H54 (cell line): ENCODE measurements at regions not wholly inside any gene's neighbourhood (a gene's known extent, or its start where the extent isn't known, plus 50 kb on each side); places are given as distances from the start of the nearest gene placed in this dataset.
"Not testable (repeated sequence)": the region's sequence is repeated elsewhere in the genome, so short reads cannot be mapped to it uniquely, and the experiment has no call there.

Source experiments
- DNase-seq: peaks from one replicate; pipeline ENCODE4 v3.0.0; 2011; ENCODE audit warnings: low spot score, mixed read lengths; ENCODE audit not compliant: insufficient read length
- FAIRE-seq: peaks from 3 replicates; lab custom pipeline; 2011; peaks lifted over from hg19 to GRCh38; lab: Jason Lieb, UNC
- POLR2A ChIP-seq: IDR thresholded peaks from 2 replicates; pipeline ENCODE4 v1.6.1; 2011; ENCODE audit warnings: low read depth, mild to moderate bottlenecking, low read length

DNA sequence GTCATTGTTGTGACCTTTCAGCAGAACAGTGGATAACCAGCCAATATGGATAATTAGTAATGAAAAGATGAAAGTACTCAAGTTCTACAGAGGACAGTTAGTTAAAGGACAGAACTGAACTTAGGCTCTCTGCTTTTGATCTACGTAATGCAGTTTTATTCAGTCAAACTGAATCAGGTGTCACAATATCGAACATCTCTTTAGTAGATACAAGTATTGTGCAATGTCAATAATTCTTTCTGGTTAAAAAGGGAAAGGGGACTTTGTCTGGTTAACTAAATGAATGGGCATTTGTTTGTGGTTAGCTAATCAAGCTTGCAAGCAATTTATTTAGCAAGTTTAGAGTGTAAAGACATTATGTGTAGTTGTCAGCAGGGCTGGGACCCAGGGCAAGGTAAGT, 562.2 kb upstream of the PTBP2 start:
- no peak for TF ChIP-seq POLR2A
- FAIRE-seq (no peak), DNase-seq (no peak)

DNA sequence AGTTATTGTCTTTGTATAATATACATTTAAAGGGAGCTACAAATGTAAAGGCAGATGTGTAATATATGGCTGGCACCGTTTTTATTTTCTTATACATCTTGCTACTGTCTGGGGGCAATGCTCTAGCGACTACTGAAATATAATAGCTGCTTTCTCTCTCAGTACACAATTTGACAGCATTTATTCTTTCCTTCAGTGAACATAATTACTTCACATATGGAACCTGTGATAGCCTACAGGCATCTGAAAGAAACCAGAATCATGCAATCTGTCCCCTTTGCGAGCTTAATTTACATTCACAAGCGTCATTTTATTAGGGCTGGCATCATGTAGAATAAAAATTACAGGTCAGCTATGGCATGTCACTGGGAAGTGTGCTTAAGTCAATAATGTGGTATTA, 557.5 kb upstream of the PTBP2 start:
- TF ChIP-seq POLR2A, result no peak
- no peak for FAIRE-seq
- DNase-seq, result no peak

DNA sequence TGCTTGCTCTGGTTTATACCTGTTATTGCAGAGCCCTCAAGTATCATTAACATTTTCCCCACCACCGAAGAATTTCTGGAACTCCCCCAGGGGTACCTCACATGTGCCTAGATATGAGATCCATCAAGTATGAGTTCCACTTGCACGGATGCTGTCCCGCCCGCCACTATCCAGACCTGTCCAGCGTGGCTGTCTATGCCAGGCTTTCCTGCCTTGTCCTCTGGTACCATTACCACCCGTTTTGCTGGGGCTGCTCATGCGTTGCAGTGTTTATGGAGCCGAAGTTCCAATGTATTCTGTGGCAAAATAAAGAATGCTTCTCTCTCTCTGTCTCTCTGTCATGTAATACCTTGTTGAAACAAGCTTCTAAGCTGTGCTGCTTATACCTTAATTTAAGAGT, 543.5 kb upstream of the PTBP2 start:
- no peak for DNase-seq
- no peak for TF ChIP-seq POLR2A
- no peak for FAIRE-seq

DNA sequence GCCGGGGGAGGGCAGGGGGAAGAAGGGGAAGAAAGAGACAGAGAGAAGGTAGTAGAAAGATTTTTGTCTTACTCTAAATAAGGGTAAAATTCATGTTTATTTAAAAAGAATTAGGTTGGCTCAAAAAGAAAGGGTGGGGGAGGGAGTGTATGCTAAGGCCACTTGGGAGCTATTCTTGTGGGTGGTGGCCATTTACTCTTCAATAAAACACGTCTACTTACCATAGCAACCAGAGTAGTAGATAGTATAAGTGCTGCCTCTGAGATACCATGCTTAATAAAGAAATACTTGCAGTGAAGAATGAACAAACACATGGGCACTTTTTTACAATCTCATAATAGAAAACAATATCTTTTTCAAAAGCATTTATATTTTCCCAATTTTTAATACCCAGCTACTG, 538.1 kb upstream of the PTBP2 start:
- no peak for DNase-seq
- no peak for FAIRE-seq
- TF ChIP-seq POLR2A, result no peak

DNA sequence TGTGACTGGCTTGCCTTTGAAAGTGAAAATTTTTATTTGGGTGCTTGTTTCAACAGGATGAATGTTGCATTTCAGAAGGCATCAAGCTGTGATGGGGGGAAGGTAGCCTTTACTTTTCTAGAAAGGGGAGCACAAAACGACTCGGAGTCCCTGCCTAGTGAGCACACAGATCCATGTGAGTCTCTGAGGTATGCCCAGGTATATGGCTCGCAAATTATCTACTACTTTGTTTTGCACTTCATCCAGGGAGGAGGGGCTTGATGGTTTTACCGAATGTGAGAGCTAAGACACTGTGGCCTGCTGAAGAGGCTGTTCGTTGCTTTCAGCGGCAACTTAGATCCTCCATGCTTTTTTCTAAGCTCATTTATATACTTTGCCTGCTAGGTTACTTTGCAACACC, 537.7 kb upstream of the PTBP2 start:
- no peak for TF ChIP-seq POLR2A
- FAIRE-seq, result no peak
- DNase-seq, result no peak

DNA sequence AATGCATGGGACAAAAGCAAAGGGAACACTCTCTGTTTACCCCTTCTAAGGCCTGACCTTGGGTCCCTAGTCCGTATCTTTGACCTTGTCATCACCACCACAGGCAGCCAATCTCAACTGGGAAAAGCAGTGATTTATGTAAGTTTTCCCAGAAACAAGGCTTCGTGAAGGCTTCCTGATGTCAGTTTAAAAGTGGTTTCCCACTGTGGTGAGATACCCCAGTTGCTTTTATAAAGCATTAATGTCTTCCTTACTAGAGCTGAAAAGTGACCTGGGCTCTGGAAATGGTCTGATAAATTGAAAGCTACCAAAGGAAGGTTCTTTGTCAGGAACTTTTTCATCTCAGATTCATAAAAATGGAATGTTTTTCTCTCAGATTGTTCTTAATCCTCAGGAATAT, 536.4 kb upstream of the PTBP2 start:
- no peak for TF ChIP-seq POLR2A
- DNase-seq, result no peak
- no peak for FAIRE-seq

DNA sequence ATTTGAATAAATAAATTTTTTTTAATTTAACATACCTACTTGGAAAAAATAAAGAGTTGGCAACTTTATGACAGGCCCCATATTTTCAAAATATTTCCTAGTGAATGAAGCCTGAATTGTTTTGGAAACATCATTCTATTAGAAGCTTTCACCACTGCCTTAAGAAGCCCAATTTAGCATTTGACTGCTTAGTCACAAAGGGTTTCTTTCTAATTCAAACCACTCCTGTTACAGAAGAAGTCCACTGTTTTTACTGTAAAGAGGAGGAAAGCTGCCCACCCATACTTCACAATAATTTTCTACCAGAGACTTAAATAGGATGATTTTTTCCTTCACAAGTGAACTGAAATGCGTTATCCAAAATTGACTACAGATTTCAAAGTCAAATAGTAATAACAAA, 534.6 kb upstream of the PTBP2 start:
- no peak for DNase-seq
- no peak for TF ChIP-seq POLR2A
- no peak for FAIRE-seq

DNA sequence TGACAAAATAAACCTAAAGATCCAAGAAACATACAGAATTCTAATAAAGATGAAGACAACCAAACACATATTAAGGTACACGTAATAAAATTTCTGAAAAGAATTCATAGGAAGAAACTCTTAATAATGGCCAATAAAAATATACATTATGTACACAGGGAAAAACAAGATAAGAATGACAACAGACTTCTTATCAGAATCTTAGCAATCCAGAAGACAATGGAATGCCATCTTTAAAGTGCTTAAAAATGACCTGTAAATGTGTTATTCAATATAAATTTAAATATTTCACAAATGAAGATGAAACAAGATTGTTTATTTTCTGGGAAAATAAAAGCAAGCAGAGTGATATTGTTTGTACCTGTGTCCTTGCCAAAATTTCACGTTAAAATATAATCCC, 530.4 kb upstream of the PTBP2 start:
- TF ChIP-seq POLR2A, result no peak
- FAIRE-seq (no peak), DNase-seq (no peak)

DNA sequence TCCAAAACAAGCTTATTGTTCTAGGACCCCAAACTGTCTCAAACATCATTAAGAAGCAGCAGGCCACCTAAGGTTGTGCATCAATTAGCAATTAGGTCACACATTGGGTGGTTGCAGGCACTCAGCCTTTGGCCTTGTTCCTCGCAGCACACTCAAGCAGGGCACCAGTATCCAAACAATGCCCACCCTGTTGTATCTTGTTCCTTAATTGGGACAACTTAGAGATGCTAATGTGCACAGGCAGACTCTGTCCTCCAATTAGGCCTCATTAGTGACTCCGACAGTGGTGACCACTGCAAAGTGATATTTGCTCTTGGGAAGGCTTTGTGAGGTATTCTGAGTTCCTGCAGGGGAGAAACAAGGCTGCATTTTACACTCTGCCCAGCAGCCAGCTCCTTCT, 515.1 kb upstream of the PTBP2 start:
- no peak for TF ChIP-seq POLR2A
- FAIRE-seq, result no peak

DNA sequence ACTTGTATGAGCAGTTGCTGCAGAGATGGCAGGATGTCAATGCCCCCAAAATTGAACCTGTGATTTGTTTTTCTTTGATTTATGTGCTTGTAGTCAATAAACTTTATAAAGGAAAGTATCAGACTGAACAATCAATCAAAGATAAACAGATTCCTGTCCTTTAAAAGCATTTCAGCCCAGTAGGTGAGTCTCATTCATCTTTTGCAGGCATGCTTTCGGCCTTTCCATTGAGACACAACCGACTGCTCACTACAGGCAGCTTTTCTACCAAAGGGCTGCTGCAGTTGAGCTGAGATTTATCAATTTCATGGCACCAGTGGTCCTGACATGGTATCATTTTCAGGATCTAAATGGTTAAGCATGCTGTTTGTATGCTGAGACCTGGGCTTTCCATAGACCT, 513.6 kb upstream of the PTBP2 start:
- DNase-seq (no peak), FAIRE-seq (no peak)
- no peak for TF ChIP-seq POLR2A

More for the DNA sequence above, 515.1 kb upstream of the PTBP2 start:
- no peak for DNase-seq

DNA sequence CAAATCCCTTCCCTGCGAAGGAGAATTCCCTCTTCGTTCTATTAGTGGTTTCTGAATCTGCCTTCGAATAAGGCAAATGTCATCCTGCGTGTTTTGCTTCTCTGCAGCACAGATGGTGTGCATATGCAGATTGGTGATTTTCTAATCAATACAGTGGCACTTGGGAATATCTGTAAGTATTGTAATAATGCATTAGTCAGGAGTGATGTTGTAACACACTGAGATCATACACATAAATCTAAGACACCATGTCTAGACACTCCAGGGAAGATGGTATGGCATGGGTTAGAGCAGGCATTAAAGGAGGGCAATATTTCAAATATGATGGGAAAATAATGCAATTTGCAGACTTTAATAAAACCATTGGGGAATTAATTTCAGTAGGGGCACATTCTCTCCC, 513.2 kb upstream of the PTBP2 start:
- FAIRE-seq (no peak), DNase-seq (no peak)
- no peak for TF ChIP-seq POLR2A

DNA sequence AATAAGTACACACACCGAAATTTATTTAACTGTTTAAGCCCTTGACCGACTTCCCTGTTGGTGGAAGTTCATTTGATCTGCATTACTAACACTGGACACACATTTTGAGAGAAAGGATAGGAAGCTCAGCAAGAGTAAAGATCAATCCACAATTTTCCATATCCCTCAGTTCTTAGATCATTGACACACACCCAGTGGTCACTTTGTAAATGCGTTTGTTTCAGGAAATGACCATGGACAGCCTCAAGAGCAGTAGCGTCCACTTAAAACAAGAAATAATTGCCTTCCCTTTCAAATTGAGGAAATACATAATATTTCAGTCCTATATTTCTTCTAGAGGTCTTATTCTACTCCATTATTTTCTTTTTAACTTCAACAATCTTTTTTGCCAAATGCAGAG, 511.5 kb upstream of the PTBP2 start:
- no peak for DNase-seq
- no peak for TF ChIP-seq POLR2A
- FAIRE-seq, result no peak

DNA sequence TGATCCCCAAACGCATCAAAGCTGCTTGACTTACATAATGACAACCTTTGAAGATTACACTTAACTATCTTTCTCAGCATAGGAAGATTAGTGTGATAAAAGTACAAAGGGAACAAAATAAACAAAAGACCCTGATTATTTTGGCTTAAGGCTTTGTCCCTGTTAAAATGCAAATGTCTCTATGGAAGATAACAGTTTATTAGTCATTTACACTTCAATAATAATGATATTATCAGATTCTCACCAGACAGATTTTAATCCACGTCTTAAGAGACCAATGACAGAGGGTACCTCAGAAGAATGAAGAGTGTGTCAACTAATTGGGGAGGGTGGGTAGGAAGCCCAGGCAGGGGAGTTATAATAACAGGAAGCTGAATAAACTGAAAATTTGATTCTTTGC, 510.4 kb upstream of the PTBP2 start:
- no peak for TF ChIP-seq POLR2A
- FAIRE-seq, result no peak
- DNase-seq, result no peak

DNA sequence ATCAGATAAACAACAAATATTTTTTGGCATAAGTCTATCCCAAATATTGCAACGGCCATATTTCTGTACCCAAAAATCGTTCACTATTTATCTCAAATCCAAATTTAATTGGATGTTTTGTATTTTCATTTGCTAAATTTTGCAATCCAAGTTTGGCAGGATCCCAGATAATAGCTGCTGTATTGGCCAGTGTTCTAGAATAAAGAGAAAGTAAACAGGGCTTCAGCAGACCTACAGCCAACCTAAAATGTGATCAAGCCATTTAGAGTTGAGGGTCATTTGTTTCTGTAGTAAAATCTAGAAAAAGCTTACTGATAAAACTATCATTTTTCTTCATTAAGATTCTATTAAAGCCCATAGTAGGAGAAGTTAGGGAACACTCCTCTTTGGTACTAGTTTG, 506.6 kb upstream of the PTBP2 start:
- TF ChIP-seq POLR2A, result no peak
- no peak for FAIRE-seq

DNA sequence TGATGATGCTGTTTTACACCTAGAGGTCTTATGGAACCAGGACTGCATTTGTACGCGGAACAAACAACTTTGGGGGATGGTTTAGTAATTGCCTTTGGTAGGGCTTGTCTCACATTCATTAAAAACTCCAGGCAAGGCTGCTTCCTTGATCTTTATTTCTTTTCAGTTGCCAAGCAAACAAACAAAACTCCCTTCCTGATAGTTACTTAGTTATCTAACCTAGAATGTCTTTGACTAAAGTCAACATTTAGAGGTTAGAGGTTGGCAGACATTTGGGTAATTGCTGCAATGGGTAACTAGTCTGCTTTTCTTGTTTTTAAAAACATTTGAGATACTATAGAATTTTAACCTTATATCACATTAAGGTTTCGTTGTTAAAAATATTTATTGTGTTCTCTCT, 500.9 kb upstream of the PTBP2 start:
- DNase-seq (no peak), FAIRE-seq (no peak)
- no peak for TF ChIP-seq POLR2A

More for the DNA sequence above, 506.6 kb upstream of the PTBP2 start:
- no peak for DNase-seq

DNA sequence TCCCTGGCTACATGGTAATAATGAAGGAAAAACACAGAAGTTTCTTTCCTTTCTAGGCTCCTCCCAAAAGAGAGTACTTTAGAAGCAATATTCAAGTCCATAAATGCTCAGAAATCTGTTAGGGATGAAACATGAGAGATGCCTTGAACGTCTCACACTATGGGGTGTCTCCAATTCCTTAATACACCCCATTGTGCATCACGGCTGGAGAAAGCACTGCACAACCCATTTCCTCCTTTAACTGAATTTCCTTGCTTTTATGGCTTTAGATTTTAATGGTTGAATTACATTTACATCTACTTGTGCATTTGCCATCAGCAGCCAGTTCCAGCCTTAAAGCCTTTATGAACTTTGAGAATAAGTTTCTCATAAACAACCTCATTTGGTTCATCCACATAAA, 498.9 kb upstream of the PTBP2 start:
- no peak for DNase-seq
- FAIRE-seq, result no peak
- no peak for TF ChIP-seq POLR2A

DNA sequence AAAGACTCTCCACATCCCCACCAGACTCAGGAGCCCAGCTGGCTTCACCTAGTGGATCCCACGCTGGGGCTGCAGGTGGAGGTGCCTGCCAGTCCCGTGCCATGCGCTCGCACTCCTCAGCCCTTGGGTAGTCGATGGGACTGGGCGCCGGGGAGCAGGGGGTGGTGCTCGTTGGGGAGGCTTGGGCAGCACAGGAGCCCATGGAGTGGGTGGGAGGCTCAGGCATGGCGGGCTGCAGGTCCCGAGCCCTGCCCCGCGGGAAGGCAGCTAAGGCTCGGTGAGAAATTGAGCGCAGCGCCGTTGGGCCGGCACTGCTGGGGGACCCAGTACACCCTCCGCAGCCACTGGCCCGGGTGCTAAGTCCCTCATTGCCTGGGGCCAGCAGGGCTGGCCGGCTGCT, 497.4 kb upstream of the PTBP2 start:
- DNase-seq, FAIRE-seq: not testable (repeated sequence)
